HG02938 (cell line): ENCODE measurements at regions not wholly inside any gene's neighbourhood (a gene's known extent, or its start where the extent isn't known, plus 50 kb on each side); places are given as distances from the start of the nearest gene placed in this dataset.

Experiments
- ATAC-seq: cut with Tn5 transposase; IDR thresholded peaks from one replicate; pipeline ENCODE4 v1.9.1; 2021; ENCODE audit warnings: mild to moderate bottlenecking, moderate library complexity; ENCODE audit not compliant: unreplicated experiment

GRCh38 chr2:177029901-177030300, 182.7 kb upstream of the HNRNPA3 start:
- ATAC-seq, result no peak

- no peak for ATAC-seq
Observed at GRCh38 chr2:177030451-177031105, 182.0 kb upstream of the HNRNPA3 start.

GRCh38 chr2:177031438-177032180, 181.0 kb upstream of the HNRNPA3 start:
- ATAC-seq, result no peak

- no peak for ATAC-seq
Observed at GRCh38 chr2:177036747-177037146, 175.8 kb upstream of the HNRNPA3 start.

GRCh38 chr2:177037569-177037968, 175.0 kb upstream of the HNRNPA3 start:
- no peak for ATAC-seq

- ATAC-seq, result no peak
Observed at GRCh38 chr2:177038787-177039484, 173.7 kb upstream of the HNRNPA3 start.

GRCh38 chr2:177042311-177042710, 170.3 kb upstream of the HNRNPA3 start:
- ATAC-seq, result no peak

- ATAC-seq, result no peak
Observed at GRCh38 chr2:177044671-177045070, 167.9 kb upstream of the HNRNPA3 start.

- ATAC-seq, result no peak
Observed at GRCh38 chr2:177048981-177049380, 163.6 kb upstream of the HNRNPA3 start.

- no peak for ATAC-seq
Observed at GRCh38 chr2:177051278-177051677, 161.3 kb upstream of the HNRNPA3 start.

GRCh38 chr2:177052471-177052870, 160.1 kb upstream of the HNRNPA3 start:
- ATAC-seq, result no peak

- no peak for ATAC-seq
Observed at GRCh38 chr2:177053038-177053437, 159.6 kb upstream of the HNRNPA3 start.

- ATAC-seq, result no peak
Observed at GRCh38 chr2:177053716-177054115, 158.9 kb upstream of the HNRNPA3 start.

- no peak for ATAC-seq
Observed at GRCh38 chr2:177056481-177056929, 156.1 kb upstream of the HNRNPA3 start.

GRCh38 chr2:177058747-177059146, 153.8 kb upstream of the HNRNPA3 start:
- no peak for ATAC-seq

- ATAC-seq, result no peak
Observed at GRCh38 chr2:177059293-177059692, 153.3 kb upstream of the HNRNPA3 start.

- ATAC-seq, result no peak
Observed at GRCh38 chr2:177063331-177063730, 149.3 kb upstream of the HNRNPA3 start.

- no peak for ATAC-seq
Observed at GRCh38 chr2:177064422-177064821, 148.2 kb upstream of the HNRNPA3 start.

GRCh38 chr2:177068967-177069366, 143.6 kb upstream of the HNRNPA3 start:
- ATAC-seq, result no peak

GRCh38 chr2:177072090-177072489, 140.5 kb upstream of the HNRNPA3 start:
- no peak for ATAC-seq

GRCh38 chr2:177073611-177074010, 139.0 kb upstream of the HNRNPA3 start:
- no peak for ATAC-seq
